ENCODE measurements at regions not wholly inside any gene's neighbourhood (a gene's known extent, or its start where the extent isn't known, plus 50 kb on each side); places are given as distances from the start of the nearest gene placed in this dataset.

- DNase-seq (ENCODE audit: low read depth in 1 of 2, low spot score in 2 of 2) = no peak
- WGBS, 2 experiments (ENCODE audit: extremely low coverage in 1 of 2, insufficient coverage in 1 of 2, insufficient read length in 1 of 2, insufficient replicate concordance in 2 of 2, low coverage in 1 of 2, low lambda C conversion rate in 2 of 2, missing lambda C conversion rate in 1 of 2) = 95% methylated on average over 1 of the region's 1 CpG; no CpG with 5 or more reads in 1 of the 2 experiments
- no peak overlapping the region for H2BK120ac ChIP-seq (replicated peaks; ENCODE audit: low read depth, low read length)
- no peaks in the 10 kb centered on the region for H3K23me2 ChIP-seq (ENCODE audit: low read depth, low read length)
- no peaks in the 10 kb centered on the region for H3K9me3 ChIP-seq (ENCODE audit: insufficient read depth in 2 of 2, low read depth in 1 of 2, low read length in 1 of 2)
- H3K4me2 ChIP-seq (ENCODE audit: insufficient read depth in 1 of 2, low read depth in 2 of 2, low read length in 2 of 2) = no peak overlapping the region
- no peaks in the 10 kb centered on the region for H4K20me1 ChIP-seq (replicated peaks in 1 of 2; ENCODE audit: control insufficient read depth in 1 of 2, insufficient read depth in 2 of 2, low read length in 2 of 2)
- H3K56ac ChIP-seq (replicated peaks; ENCODE audit: insufficient read length, low read depth, low read length) = no peak overlapping the region
- no peak overlapping the region for H2BK15ac ChIP-seq (ENCODE audit: low read length)
- FAIRE-seq = no peak
- no peak overlapping the region for H3K4ac ChIP-seq (replicated peaks; ENCODE audit: insufficient read length, low read depth, low read length)
- no peak overlapping the region for H3K27ac ChIP-seq (ENCODE audit: low read depth, low read length)
- ChIA-PET POLR2A (ENCODE audit: partially characterized antibody) (no interaction called here), CTCF (ENCODE audit: partially characterized antibody) (no interaction called here)
- H3K36me3 ChIP-seq (ENCODE audit: control insufficient read depth in 2 of 4, insufficient read depth in 4 of 4, low read length in 3 of 4) = no peaks in the 10 kb centered on the region
- H2BK20ac ChIP-seq (ENCODE audit: low read length) = no peak overlapping the region
- H3K9ac ChIP-seq (replicated peaks in 1 of 4; ENCODE audit: extremely low read depth in 1 of 4, low read depth in 3 of 4, low read length in 3 of 4) = no peak overlapping the region
- H4K91ac ChIP-seq (replicated peaks; ENCODE audit: insufficient read length, low read length) = no peak overlapping the region
- no peak overlapping the region for H4K8ac ChIP-seq (ENCODE audit: extremely low read depth, insufficient read depth, low read length)
- H2AK5ac ChIP-seq (ENCODE audit: low read depth, low read length) = no peak overlapping the region
- H3K79me2 ChIP-seq (ENCODE audit: control insufficient read depth in 1 of 2, insufficient read depth in 2 of 2, low read length in 2 of 2) = no peaks in the 10 kb centered on the region
- H3K14ac ChIP-seq (ENCODE audit: insufficient read length) = no peak overlapping the region
- no peak overlapping the region for H4K5ac ChIP-seq (ENCODE audit: insufficient read length, low read depth, low read length)
- no peak overlapping the region for H3K23ac ChIP-seq (ENCODE audit: insufficient read length)
- no peaks in the 10 kb centered on the region for H3K4me1 ChIP-seq (replicated peaks in 1 of 4; ENCODE audit: control insufficient read depth in 3 of 4, insufficient read depth in 4 of 4, low read length in 3 of 4)
- H2BK5ac ChIP-seq (ENCODE audit: low read depth, low read length) = no peak overlapping the region
- no peak overlapping the region for H3K18ac ChIP-seq (ENCODE audit: extremely low read depth, low read length)
- H2AFZ ChIP-seq (ENCODE audit: low read length) = peak overlapping the region; percentile 6; the same call in 1 of the 2 replicates
- H2BK12ac ChIP-seq (ENCODE audit: low read depth, low read length) = no peak overlapping the region
- no peaks in the 10 kb centered on the region for H3K27me3 ChIP-seq (replicated peaks in 1 of 4; ENCODE audit: control insufficient read depth in 3 of 4, extremely low read depth in 1 of 4, insufficient read depth in 3 of 4, low read length in 3 of 4)
- no peak overlapping the region for H3K4me3 ChIP-seq (ENCODE audit: extremely low read depth in 1 of 4, insufficient read depth in 2 of 4, low read depth in 3 of 4, low read length in 4 of 4)
- H3K79me1 ChIP-seq (ENCODE audit: low read depth, low read length) = no peaks in the 10 kb centered on the region
- TF ChIP-seq NANOG (IDR thresholded peaks at IDR 0.05; ENCODE audit: insufficient read depth, low read depth, low read length, poor library complexity, severe bottlenecking) (no peak), BCL11A (IDR thresholded peaks at IDR 0.05; ENCODE audit: low read depth in 2 of 2, low read length in 2 of 2) (no peak), CBX8 (IDR thresholded peaks at IDR 0.05; ENCODE audit: borderline replicate concordance, low read depth, low read length) (no peak), SRF (IDR thresholded peaks at IDR 0.05; ENCODE audit: low read depth, low read length) (no peak), CTCF (IDR thresholded peaks at IDR 0.05; ENCODE audit: control extremely low read depth in 1 of 3, insufficient read depth in 1 of 3, low read depth in 1 of 3, low read length in 3 of 3) (no peak), TEAD4 (IDR thresholded peaks at IDR 0.05; ENCODE audit: low read depth, low read length) (no peak), GTF2F1 (IDR thresholded peaks at IDR 0.05; ENCODE audit: borderline replicate concordance, low read depth, low read length) (no peak), SAP30 (IDR thresholded peaks at IDR 0.05; ENCODE audit: insufficient read depth, insufficient replicate concordance, low read length) (no peak), JUN (IDR thresholded peaks at IDR 0.05; ENCODE audit: low read depth, low read length) (no peak), RNF2 (IDR thresholded peaks at IDR 0.05; ENCODE audit: borderline replicate concordance, low read depth, low read length, missing control alignments, poor library complexity, severe bottlenecking) (no peak), SUZ12 (IDR thresholded peaks at IDR 0.05; ENCODE audit: low read length) (no peak), SIX5 (IDR thresholded peaks at IDR 0.05; ENCODE audit: low read depth, low read length) (no peak)
Observed at GRCh38 chr5:29412979-29413378, 1780.5 kb upstream of the CDH6 start.

All from H1 (cell line).